Mesothelial cell of epicardium (in vitro differentiated cells): ENCODE measurements at regions not wholly inside any gene's neighbourhood (a gene's known extent, or its start where the extent isn't known, plus 50 kb on each side); places are given as distances from the start of the nearest gene placed in this dataset.

Experiments used
- DNase-seq, 2 experiments: peaks; one replicate each; pipeline ENCODE4 v3.0.0; 2021; ENCODE audit warnings: low spot score in 2 of 2; ENCODE audit not compliant: unreplicated experiment in 2 of 2
- H3K27ac Mint-ChIP-seq: 2 replicates; pipeline ENCODE4 v1.8.0; 2021; ENCODE audit warnings: mixed read lengths
- H3K27me3 Mint-ChIP-seq: 2 replicates; pipeline ENCODE4 v1.8.0; 2021; ENCODE audit warnings: low read depth, mixed read lengths
- H3K36me3 Mint-ChIP-seq: 2 replicates; pipeline ENCODE4 v1.8.0; 2021; ENCODE audit warnings: mixed read lengths
- H3K4me1 Mint-ChIP-seq: 2 replicates; pipeline ENCODE4 v1.8.0; 2021; ENCODE audit warnings: mixed read lengths
- H3K4me3 Mint-ChIP-seq: 2 replicates; pipeline ENCODE4 v1.8.0; 2021; ENCODE audit warnings: mild to moderate bottlenecking, moderate library complexity, mixed read lengths
- H3K9me3 Mint-ChIP-seq: 2 replicates; pipeline ENCODE4 v1.8.0; 2021; ENCODE audit warnings: mixed read lengths
- CTCF ChIP-seq: fragments of 200-600 bp; sonication (generic); IDR thresholded peaks from one replicate; pipeline ENCODE4 v1.5.0; 2021; ENCODE audit warnings: antibody characterized with exemption; ENCODE audit not compliant: unreplicated experiment

DNA sequence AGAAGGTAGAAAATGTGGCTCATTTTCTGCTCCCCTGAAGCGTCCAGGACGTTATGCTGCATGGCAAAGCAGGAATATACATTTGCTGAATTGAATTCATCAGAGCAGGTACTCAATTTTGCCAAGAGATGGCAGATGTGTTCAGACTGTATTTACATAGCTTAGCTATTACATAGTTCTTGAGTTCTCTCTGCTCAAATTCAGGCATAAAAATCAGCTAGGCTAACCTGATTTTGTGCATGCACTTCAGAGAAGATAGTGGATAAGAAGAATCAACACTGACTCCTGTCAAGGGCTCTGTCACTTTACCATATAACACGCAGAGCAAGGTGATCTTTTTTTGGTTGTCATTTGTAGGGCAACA lies 209.2 kb upstream of the FAM3C start:
- TF ChIP-seq CTCF, result no peak
- no peaks in the 10 kb centered on the region for H3K9me3 Mint-ChIP-seq
- H3K36me3 Mint-ChIP-seq, result no peaks in the 10 kb centered on the region
- peak overlapping the region; percentile 81 for H3K27ac Mint-ChIP-seq
- H3K27me3 Mint-ChIP-seq, result no peaks in the 10 kb centered on the region
- H3K4me3 Mint-ChIP-seq, result no peak overlapping the region
- no peak for DNase-seq
- H3K4me1 Mint-ChIP-seq, result peaks cover 32% of the 10 kb centered on the region

DNA sequence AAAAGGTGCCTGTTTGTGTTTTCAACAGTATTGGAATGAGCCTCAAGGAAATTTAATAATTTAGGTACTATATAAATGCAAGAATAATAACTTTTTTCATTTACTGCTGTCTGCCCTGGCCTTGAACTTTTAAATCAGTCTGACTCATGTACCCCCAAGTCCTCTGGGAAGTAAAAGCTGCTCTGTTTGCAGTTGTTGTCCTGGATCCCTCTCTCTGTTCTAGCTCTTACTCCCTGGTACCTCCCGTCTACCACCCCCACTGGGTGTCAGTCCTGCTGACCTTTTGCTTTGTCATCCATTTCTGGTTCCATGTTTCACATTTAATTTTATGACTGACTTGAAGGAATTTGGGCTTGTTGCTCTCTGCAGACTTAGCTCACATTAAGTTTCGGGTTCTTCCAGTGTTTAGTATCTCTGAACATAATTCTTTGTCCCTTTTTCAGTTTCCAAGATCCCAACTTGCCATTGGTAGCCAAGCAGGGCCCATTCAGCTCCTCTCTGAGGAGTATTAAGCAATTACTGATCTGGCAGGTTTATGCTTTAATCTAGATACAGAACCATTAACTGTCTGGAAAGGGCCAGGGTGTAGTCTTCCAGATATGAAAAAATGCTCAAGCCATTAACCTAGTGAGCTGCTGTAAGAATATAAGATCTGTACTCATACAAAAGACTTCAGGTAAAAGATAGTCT lies 208.7 kb upstream of the FAM3C start:
- Mint-ChIP-seq H3K4me1 (peaks cover 32% of the 10 kb centered on the region), H3K4me3 (no peak overlapping the region), H3K27ac (peak overlapping the region; percentile 81), H3K9me3 (no peaks in the 10 kb centered on the region), H3K36me3 (no peaks in the 10 kb centered on the region), H3K27me3 (no peaks in the 10 kb centered on the region)
- TF ChIP-seq CTCF, result no peak
- DNase-seq, result no peak

- no peak for DNase-seq
- Mint-ChIP-seq H3K27me3 (no peaks in the 10 kb centered on the region), H3K4me3 (no peak overlapping the region), H3K27ac (peak overlapping the region; percentile 82), H3K4me1 (peaks cover 31% of the 10 kb centered on the region), H3K9me3 (no peaks in the 10 kb centered on the region), H3K36me3 (no peaks in the 10 kb centered on the region)
- TF ChIP-seq CTCF, result no peak
Observed at GRCh38 chr7:121603886-121604285, 207.8 kb upstream of the FAM3C start.

DNA sequence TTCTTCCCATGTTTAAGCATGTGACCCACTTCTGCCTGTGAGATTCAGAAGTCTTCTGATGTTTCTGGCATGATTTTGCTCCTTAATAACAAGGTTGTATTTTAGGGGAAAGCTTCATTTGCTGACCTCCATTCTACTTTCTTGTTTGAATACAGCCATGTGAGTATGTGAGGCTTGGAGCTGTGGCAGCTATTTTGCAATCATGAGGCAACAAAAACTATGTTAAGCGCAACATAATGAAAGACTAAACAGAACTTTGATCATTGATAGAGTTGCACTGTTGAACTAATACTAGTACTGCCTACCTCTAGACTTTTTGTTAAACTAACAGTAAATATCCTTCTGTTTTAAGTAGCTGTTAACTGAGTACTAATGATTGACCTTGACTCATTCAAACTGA lies 203.8 kb upstream of the FAM3C start:
- no peak for DNase-seq
- Mint-ChIP-seq H3K27me3 (no peaks in the 10 kb centered on the region), H3K4me3 (no peak overlapping the region), H3K9me3 (peaks cover 5% of the 10 kb centered on the region), H3K36me3 (no peaks in the 10 kb centered on the region), H3K27ac (no peak overlapping the region), H3K4me1 (peaks cover 14% of the 10 kb centered on the region)
- no peak for TF ChIP-seq CTCF

GRCh38 chr7:121595758-121596696 lies 199.9 kb upstream of the FAM3C start:
- H3K27ac Mint-ChIP-seq, result no peak overlapping the region
- H3K36me3 Mint-ChIP-seq, result no peaks in the 10 kb centered on the region
- DNase-seq, result no peak
- no peaks in the 10 kb centered on the region for H3K4me1 Mint-ChIP-seq
- no peaks in the 10 kb centered on the region for H3K27me3 Mint-ChIP-seq
- H3K4me3 Mint-ChIP-seq, result no peak overlapping the region
- TF ChIP-seq CTCF, result no peak
- peaks cover 15% of the 10 kb centered on the region for H3K9me3 Mint-ChIP-seq
